Spleen (tissue), 7 donors: ENCODE measurements at regions not wholly inside any gene's neighbourhood (a gene's known extent, or its start where the extent isn't known, plus 50 kb on each side); places are given as distances from the start of the nearest gene placed in this dataset.

Experiments
- CTCF ChIP-seq, 11 experiments: fragments of 200-600 bp in 7 of 11; fragments of 450-650 bp in 4 of 11; sonication (generic) in 4 of 11; IDR thresholded peaks in 8 of 11; conservative IDR thresholded peaks in 3 of 11; 1 replicate in 7 of 11; 2 replicates in 4 of 11; pipeline versions ENCODE4 v1.4.0 to v1.8.0; 2016 to 2021; ENCODE audit warnings: antibody characterized with exemption in 11 of 11, inconsistent platforms in 4 of 11, mild to moderate bottlenecking in 1 of 11
- POLR2A ChIP-seq, 3 donors: fragments of 450-650 bp; IDR thresholded peaks; one replicate each; pipeline ENCODE4 v1.5.1; 2017; ENCODE audit warnings: antibody characterized with exemption in 3 of 3, mild to moderate bottlenecking in 1 of 3
- donor health status: DM: no; HTN: no; CAD: no; lungs with moderate emphysema.
- donor health status: DM: no; HTN: no; CAD: no.
- donor health status: DM: no; HTN: no; CAD: no.

GRCh38 chr6:140620496-140620895 is 1246.0 kb upstream of the CITED2 start:
- no peak for TF ChIP-seq CTCF (IDR thresholded peaks at IDR 0.05 in 8 of 11, conservative IDR thresholded peaks at IDR 0.05 in 3 of 11)
- no peak for TF ChIP-seq POLR2A (IDR thresholded peaks at IDR 0.05)
